ENCODE measurements at regions not wholly inside any gene's neighbourhood (a gene's known extent, or its start where the extent isn't known, plus 50 kb on each side); places are given as distances from the start of the nearest gene placed in this dataset.
"Not testable (repeated sequence)": the region's sequence is repeated elsewhere in the genome, so short reads cannot be mapped to it uniquely, and the experiment has no call there.

DNA sequence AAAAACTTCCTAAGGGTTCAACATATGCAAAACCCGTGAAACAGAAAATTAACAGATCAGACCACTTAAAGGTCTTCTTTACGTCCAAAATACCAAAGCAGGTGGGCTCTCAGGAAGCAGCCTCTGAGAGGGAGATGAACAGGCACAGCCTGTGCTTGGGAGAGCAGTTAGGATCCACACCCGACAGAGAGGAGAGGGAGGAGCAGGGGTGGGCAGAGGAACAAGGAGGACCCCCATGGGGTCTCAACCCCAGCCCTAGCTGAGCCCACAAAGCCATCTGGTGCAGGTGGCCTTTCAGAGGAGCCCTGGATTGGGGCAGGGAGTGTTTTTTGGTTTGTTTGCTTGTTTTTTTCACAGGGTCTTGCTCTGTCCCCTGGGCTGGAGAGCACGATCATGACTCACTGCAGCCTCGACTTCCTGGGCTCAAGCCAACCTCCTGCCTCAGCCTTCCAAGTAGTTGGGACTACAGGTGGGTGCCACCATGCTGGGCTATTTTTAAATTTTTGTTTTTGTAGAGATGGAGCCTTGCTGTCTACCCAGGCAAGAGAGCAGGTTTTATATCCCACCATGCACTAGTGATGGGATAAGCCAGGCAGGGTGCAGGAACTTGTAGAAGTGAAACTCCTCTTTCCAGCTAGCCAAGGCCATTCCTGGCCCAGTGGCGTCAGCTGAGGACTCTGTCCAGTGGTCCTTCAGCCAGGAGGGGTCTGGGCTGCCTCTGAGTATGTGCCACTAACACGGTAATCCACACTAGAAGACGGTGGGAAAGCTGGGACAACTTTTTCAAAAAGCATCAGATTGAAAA lies 154.1 kb upstream of the HDAC4 start:
- DNase-seq (ENCODE audit: low spot score) = no peak

DNA sequence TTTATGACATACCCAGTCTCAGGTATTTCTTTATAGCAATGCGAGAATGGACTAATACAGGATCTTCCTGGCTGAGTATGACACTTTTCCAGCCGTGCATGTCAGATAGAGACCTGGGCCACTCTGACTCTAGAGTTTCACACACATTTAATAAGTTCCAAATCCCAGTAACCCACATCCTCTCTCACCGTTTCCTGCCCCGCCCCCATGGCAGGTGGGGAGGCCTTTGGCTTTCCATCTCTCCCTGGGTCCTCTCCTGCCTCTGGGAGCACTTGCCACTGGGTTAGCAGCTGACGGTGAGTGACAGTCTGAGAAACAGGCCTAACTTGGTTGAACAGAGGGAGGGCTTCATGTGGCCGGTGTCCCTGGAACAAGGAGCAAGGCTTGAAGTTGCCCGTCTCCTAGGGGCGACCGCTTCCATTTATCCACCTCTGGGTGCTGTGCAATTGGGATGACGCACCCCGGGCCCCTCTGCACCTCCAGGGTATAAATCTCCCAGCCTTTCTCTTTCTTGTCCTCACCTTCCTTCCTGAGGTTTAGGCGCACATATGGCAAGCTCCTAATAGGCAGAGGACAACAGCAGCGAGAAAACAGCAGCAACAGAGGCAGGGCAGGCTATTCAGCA lies 152.7 kb upstream of the HDAC4 start:
- no peak for DNase-seq (ENCODE audit: low spot score)

- DNase-seq (ENCODE audit: low spot score) = no peak
Observed at GRCh38 chr2:239552213-239552926, 151.6 kb upstream of the HDAC4 start.

DNA sequence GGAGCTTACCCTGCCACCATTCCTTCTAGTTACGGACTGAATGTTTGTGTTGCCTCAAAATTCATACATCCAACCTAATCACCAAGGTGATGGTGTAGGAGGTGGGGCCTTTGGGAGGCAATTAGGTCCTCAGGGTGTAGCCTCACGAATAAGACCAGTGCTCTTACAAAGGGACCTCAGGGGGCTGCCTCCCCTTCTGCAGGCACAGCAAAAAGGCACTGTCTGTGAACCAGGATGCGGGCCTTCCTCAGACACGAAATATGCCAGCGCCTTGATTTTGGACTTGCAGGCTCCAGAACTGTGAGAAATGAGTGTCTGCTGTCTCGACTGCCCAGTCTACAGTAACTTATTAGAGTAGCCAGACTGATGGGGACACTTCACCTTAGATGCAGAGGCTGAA lies 150.4 kb upstream of the HDAC4 start:
- no peak for DNase-seq (ENCODE audit: low spot score)

DNA sequence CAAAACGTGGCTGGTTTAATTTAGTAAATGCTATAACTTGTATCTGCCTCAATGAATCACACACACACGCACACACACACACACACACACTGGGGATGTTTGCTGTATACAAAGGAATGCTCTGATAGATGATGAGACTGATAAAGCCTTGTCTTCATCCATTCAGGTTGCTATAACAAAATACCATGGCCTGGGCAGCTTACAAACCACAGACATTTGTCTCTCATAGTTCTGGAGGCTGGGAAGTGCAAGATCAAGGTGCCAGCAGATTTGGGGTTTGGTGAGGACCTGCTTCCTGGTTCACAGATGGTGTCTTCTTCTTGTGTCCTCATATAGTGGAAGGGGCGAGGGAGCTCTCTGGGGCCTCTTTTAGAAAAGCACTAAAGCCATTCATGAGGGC lies 149.5 kb upstream of the HDAC4 start:
- DNase-seq (ENCODE audit: low spot score) = no peak

- no peak for DNase-seq (ENCODE audit: low spot score)
Observed at GRCh38 chr2:239549711-239550255, 149.0 kb upstream of the HDAC4 start.

GRCh38 chr2:239548965-239549595 lies 148.3 kb upstream of the HDAC4 start:
- DNase-seq (ENCODE audit: low spot score) = no peak

- no peak for DNase-seq (ENCODE audit: low spot score)
Observed at GRCh38 chr2:239548451-239548871, 147.6 kb upstream of the HDAC4 start.

DNA sequence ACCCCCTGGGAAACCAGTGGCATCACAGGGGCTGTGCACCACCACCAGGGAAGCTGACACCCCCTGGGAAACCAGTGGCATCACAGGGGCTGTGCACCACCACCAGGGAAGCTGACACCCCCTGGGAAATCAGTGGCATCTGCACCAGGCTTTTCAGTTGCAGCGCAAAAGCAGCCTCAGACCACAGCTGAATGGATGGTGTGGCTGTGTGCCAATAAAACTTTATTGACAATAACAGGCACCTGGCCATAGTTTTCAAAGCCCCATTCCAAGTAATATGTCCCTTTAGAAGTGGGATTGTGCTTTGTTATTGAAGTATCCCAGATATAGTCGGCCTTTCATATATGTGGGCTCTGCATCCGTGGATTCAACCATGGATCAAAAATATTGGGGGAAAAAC lies 146.3 kb upstream of the HDAC4 start:
- DNase-seq (ENCODE audit: low spot score) = not testable (repeated sequence)

GRCh38 chr2:239546541-239546940 lies 145.7 kb upstream of the HDAC4 start:
- DNase-seq (ENCODE audit: low spot score) = no peak

DNA sequence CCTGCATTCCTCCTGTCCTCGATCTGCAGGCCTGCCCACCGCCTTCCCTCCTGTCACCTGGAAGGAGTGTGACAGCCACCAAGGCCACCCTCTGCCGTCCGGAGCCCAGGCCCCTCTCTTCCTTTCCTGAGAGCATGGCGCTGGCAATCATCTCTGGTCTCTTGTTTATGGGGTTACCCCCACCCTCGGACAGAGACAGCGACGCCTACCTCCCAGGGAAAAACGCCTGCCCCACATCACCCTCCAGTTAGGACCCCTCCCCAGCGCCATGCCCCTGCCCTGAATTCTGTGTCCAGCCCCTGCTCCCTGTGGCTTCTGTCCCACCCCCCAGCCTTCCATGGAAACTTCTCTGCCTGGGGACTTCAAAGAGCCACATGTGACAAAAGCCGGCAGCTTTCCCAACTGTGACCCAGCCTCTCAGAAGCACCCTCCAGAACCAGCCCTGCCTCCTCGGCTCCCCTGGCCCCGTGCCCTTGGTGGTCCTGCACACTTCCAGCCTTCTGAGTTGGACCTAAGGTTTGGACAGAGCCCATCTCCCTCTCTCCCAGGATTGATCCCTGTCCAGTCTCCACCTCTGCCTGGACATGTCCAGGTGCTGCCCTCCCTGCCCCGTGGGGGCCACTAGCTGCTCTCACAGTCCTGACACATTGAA lies 145.0 kb upstream of the HDAC4 start:
- no peak for DNase-seq (ENCODE audit: low spot score)

DNA sequence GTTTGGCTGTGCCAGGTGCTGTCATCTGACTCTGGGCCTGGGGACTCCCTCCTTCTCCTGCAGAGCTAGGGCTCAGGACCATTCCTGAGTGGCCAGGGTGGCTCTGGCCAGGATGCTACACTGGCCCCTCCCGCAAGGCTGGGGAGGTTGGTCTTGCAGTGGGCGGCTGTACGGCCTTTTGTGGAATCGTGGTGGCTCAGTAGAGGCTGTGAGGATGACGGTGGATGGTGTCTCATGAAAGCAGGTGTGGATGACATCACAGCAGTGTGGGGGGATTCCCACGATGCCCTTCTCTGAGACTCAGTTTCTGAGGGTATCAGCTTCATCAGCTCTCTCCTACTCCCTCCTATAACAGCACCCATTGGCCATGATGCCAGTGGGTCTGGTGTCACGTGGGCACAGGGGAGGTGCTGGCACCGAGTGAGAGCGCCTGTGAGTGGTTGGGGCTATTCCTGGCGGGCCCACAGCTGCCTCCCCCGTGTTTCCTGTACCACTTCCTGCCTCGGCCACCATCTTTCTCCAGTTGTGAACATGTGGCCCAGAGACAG lies 144.2 kb upstream of the HDAC4 start:
- no peak for DNase-seq (ENCODE audit: low spot score)

GRCh38 chr2:239544143-239544917 lies 143.5 kb upstream of the HDAC4 start:
- no peak for DNase-seq (ENCODE audit: low spot score)

GRCh38 chr2:239543702-239544101 lies 142.9 kb upstream of the HDAC4 start:
- no peak for DNase-seq (ENCODE audit: low spot score)

- no peak for DNase-seq (ENCODE audit: low spot score)
Observed at GRCh38 chr2:239540174-239540573, 139.4 kb upstream of the HDAC4 start.

GRCh38 chr2:239539776-239540100 lies 138.9 kb upstream of the HDAC4 start:
- no peak for DNase-seq (ENCODE audit: low spot score)

DNA sequence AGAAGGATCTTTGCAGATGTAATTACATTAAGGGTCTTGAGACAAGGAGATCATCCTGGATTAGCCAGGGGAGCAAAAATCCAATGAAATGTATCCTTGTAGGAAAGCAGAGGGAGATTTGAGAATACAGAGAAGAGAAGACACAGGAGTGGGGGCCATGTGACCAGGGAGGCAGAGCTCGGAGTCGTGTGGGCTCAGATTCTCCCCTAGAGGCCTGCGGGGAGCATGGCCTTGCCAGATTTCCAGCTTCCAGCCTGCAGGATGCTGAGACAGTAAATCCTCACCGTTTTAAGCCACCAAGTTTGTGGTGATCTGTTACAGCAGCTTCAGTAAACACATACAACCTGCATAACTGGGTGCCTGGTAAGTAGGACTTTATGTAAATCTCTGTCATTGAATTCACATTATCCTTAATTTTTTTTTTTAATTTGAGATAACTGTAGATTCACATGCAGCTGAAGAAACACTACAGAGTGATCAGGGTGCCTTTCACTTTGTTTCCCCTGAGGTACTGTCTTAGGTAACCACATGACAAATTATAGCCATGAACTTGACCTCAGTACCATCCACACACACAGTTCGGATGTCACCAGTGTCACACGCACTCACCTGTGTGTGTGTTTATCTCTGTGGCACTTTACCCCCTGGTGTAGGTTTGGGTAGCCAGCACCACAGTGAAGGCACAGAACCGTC lies 138.4 kb upstream of the HDAC4 start:
- DNase-seq (ENCODE audit: low spot score) = no peak

DNA sequence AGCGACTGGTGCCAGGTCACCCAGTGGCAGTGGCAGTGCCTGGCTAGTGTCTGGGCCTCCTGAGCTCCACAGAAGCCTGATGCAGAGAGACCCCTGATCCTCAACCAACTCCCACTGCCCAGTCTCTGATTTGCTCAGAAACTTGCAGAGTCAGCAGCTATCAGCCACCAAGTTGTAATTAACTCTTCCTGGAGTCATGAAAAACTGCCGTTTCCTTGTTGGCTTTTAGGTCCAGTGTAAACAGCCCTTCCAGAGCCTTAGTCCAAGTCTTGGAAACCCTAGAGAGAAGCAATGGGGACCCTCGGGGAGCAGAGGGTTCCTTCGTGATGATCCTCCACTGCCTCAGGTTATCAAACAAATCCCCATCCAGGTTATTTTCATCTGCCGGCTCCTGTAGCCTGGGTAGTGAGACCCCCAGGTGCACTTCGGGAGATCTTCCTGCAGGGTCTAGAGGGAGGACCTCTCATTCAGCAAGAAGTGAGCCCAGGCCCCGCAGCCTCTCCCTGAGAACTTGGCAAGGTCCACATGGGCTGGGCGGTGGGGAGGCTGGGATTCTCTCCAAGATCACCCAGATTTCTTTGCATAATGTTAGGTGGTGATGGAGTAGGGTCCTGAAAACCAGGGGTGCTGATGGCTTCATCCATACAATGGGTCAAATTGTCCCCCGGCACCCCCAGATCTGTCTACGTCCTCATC lies 137.7 kb upstream of the HDAC4 start:
- DNase-seq (ENCODE audit: low spot score) = no peak

- DNase-seq (ENCODE audit: low spot score) = no peak
Observed at GRCh38 chr2:239537633-239538356, 137.0 kb upstream of the HDAC4 start.
